Astrocyte of the spinal cord (primary cell): ENCODE measurements at regions not wholly inside any gene's neighbourhood (a gene's known extent, or its start where the extent isn't known, plus 50 kb on each side); places are given as distances from the start of the nearest gene placed in this dataset.
A peak's percentile ranks its signal among the peaks of the same experiment; 100 is the strongest.

Source experiments
- DNase-seq: peaks from one replicate; pipeline ENCODE4 v3.0.0; 2011; ENCODE audit warnings: low read depth, low spot score
- H3K4me3 ChIP-seq: 2 replicates; pipeline ENCODE4 v1.5.1; 2011; ENCODE audit warnings: low read depth, mild to moderate bottlenecking, low read length, moderate library complexity
- in situ Hi-C: cut with HindIII; loops from 2 replicates; pipeline ENCODE4 v1.10.0; 2017; ENCODE audit warnings: low sequenced_read_pairs
- TF ChIP-seq, protein P1 (sequence below): IDR thresholded peaks from 2 replicates; pipeline ENCODE4 v1.5.1; 2012; ENCODE audit warnings: low read depth, mild to moderate bottlenecking, low read length, inconsistent platforms

DNA sequence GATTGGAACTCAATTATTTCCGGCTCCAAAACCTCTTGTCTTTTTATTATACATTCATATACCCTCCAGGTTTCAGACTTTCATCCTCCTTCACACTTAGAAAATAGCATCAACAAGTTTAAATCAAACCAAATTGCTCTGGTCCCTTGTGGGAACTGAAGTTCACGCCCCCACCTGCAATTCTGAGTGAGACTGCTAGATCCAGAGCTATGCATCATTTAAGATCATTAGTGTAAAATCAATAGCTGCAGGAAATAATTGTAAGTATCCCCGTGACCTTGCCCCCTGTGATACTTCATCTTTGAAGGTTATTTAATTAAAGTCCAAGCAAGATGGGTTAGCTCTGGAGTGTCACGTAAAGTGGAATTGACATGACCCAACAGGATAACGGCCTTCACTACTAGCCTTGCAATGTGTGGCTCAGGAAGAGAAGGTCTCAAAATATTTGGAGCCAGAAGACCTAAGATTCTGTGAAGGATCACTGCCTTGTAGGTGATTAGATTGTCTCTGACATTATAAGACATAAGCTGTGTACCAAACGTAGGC is 742.2 kb upstream of the LRRC4C start:
- TF ChIP-seq, protein P1, sequence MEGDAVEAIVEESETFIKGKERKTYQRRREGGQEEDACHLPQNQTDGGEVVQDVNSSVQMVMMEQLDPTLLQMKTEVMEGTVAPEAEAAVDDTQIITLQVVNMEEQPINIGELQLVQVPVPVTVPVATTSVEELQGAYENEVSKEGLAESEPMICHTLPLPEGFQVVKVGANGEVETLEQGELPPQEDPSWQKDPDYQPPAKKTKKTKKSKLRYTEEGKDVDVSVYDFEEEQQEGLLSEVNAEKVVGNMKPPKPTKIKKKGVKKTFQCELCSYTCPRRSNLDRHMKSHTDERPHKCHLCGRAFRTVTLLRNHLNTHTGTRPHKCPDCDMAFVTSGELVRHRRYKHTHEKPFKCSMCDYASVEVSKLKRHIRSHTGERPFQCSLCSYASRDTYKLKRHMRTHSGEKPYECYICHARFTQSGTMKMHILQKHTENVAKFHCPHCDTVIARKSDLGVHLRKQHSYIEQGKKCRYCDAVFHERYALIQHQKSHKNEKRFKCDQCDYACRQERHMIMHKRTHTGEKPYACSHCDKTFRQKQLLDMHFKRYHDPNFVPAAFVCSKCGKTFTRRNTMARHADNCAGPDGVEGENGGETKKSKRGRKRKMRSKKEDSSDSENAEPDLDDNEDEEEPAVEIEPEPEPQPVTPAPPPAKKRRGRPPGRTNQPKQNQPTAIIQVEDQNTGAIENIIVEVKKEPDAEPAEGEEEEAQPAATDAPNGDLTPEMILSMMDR: no peak
- no peak for DNase-seq
- no peak overlapping the region for H3K4me3 ChIP-seq
- in situ Hi-C loops: no loop called here

DNA sequence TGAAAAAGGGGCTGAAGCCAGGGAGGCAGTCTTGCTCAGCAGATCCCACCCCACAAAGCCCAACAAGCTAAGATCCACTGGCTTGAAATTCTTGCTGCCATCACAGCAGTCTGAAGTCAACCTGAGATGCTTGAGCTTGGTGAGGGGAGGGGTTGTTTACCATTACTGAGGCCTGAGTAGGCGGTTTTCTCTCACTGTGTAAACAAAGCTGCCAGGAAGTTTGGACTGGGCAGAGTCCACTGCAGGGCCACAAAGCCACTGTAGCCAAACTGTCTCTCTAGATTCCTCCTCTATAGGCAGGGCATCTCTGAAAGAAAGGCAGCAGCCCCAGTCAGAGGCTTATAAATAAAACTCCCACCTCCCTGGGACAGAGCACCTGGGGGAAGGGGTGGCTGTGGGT is 746.1 kb upstream of the LRRC4C start:
- H3K4me3 ChIP-seq: no peak overlapping the region
- in situ Hi-C loops: no loop called here
- TF ChIP-seq, protein P1: no peak
- no peak for DNase-seq

DNA sequence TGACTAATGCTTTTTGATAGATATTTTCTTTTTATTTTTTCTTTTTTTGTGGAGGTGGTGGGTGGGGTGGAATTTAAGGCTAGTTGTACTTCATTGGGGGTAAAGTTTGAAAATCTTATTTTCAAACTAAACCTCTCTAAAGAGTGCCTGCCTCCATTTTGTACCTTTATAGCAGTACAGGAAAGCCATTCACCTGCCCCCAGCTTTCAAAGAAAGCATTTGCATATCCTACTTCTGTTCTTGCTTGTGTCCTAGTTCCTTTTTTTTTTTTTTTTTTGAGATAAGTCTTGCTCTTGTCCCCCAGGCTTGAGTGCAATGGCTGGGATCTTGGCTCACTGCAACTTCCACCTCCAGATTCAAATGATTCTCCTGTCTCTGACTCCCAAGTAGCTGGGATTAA is 766.2 kb upstream of the LRRC4C start:
- in situ Hi-C loops: no loop called here
- TF ChIP-seq, protein P1: no peak
- DNase-seq: no peak
- no peak overlapping the region for H3K4me3 ChIP-seq

DNA sequence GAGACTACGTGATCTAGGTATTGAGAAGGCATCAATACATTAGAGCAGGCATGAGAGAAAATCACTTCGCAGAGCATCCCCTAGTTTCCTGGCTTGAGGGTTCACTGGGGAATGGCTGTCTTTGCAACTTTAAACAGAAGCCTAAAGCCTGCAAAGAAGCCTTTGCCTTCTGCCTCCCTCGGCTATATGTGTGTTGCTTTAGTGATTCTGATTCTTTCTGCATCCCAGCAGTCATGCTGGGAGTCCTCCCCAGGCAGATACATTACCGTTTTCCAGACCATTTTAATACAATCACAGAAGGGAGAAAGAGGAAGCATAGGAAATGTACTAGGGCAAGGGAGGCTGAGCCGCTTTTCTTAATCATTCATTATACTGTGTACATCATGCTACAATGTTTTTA is 773.2 kb upstream of the LRRC4C start:
- DNase-seq: no peak
- TF ChIP-seq, protein P1: no peak
- no peak overlapping the region for H3K4me3 ChIP-seq
- in situ Hi-C loops: no loop called here

DNA sequence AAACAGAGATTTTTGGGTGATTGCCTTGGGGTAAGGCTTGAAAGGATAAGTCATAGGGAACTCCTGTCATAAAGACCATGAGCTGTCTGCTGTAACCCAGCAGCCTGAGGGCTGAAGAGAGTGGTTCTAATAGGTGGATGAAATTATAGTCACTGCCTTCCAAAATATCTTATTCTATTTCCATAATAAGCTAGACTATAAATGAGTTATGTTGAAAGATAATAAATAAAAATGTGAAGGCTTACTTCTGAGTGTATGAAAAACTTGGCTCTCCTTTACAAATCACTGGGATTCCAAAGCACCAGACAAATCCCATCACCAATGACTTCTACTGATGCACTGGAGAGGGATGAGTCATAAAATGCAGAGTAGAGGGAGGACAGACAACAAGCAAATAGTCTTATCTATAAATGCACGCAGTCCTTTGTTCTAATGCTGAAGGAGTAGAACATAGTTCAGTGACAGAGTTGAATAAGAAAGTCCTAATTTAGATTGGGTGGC is 775.0 kb upstream of the LRRC4C start:
- TF ChIP-seq, protein P1: no peak
- H3K4me3 ChIP-seq: no peak overlapping the region
- in situ Hi-C loops: no loop called here
- DNase-seq: peak; percentile 32

DNA sequence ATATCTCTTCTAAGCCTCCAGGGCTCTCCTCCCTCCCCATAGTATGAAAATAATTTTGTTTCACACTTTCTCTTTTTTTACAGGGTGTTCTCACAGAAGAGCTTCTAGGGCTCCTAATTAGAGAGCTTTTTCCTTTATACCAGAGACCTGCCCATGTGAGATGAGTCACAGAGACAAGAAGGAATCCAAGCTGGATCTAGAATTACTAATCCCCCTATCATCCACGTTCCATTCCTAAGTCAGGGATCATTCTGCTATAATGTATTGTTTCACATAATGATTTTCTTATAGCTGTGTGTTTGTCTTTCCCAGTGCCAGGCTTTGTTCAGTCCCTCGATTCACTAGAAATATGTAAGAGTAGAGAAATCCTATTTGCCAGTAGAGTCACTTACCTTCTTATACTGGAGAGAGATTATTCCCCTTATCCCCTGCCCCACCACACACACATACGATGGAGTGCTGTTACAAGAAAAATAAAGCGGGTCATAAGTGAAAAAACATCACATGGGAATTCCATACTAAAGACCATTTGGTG is 778.3 kb upstream of the LRRC4C start:
- TF ChIP-seq, protein P1: no peak
- in situ Hi-C loops: no loop called here
- peak; percentile 55 for DNase-seq
- H3K4me3 ChIP-seq: no peak overlapping the region
